Neuronal stem cell (in vitro differentiated cells): ENCODE measurements at regions not wholly inside any gene's neighbourhood (a gene's known extent, or its start where the extent isn't known, plus 50 kb on each side); places are given as distances from the start of the nearest gene placed in this dataset.

ENCODE experiments used
- DNase-seq: peaks from one replicate; pipeline ENCODE4 v3.0.0-alpha.2; 2013; ENCODE audit warnings: low spot score
- H2AFZ ChIP-seq: one replicate; pipeline ENCODE4 v1.6.1; 2013; ENCODE audit warnings: mild to moderate bottlenecking, low read length, inconsistent platforms
- H2AK5ac ChIP-seq: 2 replicates; pipeline ENCODE4 v1.6.1; 2013; ENCODE audit warnings: low read depth, mild to moderate bottlenecking, inconsistent platforms, low read length, moderate library complexity, mixed read lengths
- H2BK120ac ChIP-seq: 2 replicates; pipeline ENCODE4 v1.6.1; 2013; ENCODE audit warnings: low read depth, mild to moderate bottlenecking, inconsistent platforms, low read length, moderate library complexity, mixed read lengths
- H2BK12ac ChIP-seq: one replicate; pipeline ENCODE4 v1.6.1; 2013; ENCODE audit warnings: low read length, inconsistent platforms
- H2BK15ac ChIP-seq: 2 replicates; pipeline ENCODE4 v1.6.1; 2013; ENCODE audit warnings: mild to moderate bottlenecking, low read length, inconsistent platforms, mixed read lengths
- H2BK5ac ChIP-seq: one replicate; pipeline ENCODE4 v1.6.1; 2013; ENCODE audit warnings: inconsistent platforms, mild to moderate bottlenecking, low read length, moderate library complexity
- H3K14ac ChIP-seq: one replicate; pipeline ENCODE4 v1.6.1; 2013; ENCODE audit warnings: low read length, inconsistent platforms
- H3K18ac ChIP-seq: 2 replicates; pipeline ENCODE4 v1.6.1; 2013; ENCODE audit warnings: low read length, inconsistent platforms
- H3K23ac ChIP-seq: 2 replicates; pipeline ENCODE4 v1.6.1; 2013; ENCODE audit warnings: low read depth, mild to moderate bottlenecking, mixed read lengths, low read length, inconsistent platforms; ENCODE audit not compliant: poor library complexity
- H3K27ac ChIP-seq: replicated peaks from 3 replicates; pipeline ENCODE4 v1.5.1; 2013; ENCODE audit warnings: low read length, inconsistent platforms
- H3K27me3 ChIP-seq, 3 experiments: 2 replicates each; pipeline ENCODE4 v1.6.1; 2013; ENCODE audit warnings: low read length in 3 of 3, mild to moderate bottlenecking in 2 of 3, inconsistent platforms in 1 of 3, low read depth in 1 of 3, mixed read lengths in 1 of 3, moderate library complexity in 1 of 3; ENCODE audit not compliant: control insufficient read depth in 3 of 3, insufficient read depth in 3 of 3
- H3K36me3 ChIP-seq, 2 donors: replicated peaks in 1 of 2; 2 replicates each; pipeline ENCODE4 v1.6.1; 2013; ENCODE audit warnings: low read length in 2 of 2; ENCODE audit not compliant: control insufficient read depth in 2 of 2, insufficient read depth in 2 of 2
- H3K4ac ChIP-seq: 2 replicates; pipeline ENCODE4 v1.6.1; 2013; ENCODE audit warnings: inconsistent platforms, mild to moderate bottlenecking, low read length, moderate library complexity
- H3K4me1 ChIP-seq, 2 donors: 1 replicate in 1 of 2; 2 replicates in 1 of 2; pipeline ENCODE4 v1.6.1; 2013; ENCODE audit warnings: low read length in 2 of 2, low read depth in 1 of 2; ENCODE audit not compliant: control insufficient read depth in 2 of 2, insufficient read depth in 1 of 2
- H3K4me2 ChIP-seq: one replicate; pipeline ENCODE4 v1.6.1; 2013; ENCODE audit warnings: mild to moderate bottlenecking, low read length, inconsistent platforms; ENCODE audit not compliant: insufficient read depth, poor library complexity, severe bottlenecking
- H3K4me3 ChIP-seq, 2 donors: 2 replicates each; pipeline ENCODE4 v1.5.1; 2013; ENCODE audit warnings: low read length in 2 of 2, mild to moderate bottlenecking in 2 of 2, inconsistent platforms in 1 of 2, moderate library complexity in 1 of 2
- H3K79me1 ChIP-seq: one replicate; pipeline ENCODE4 v1.6.1; 2013; ENCODE audit warnings: low read depth, mild to moderate bottlenecking, inconsistent platforms, low read length, moderate library complexity
- H3K9ac ChIP-seq: one replicate; pipeline ENCODE4 v1.6.1; 2013; ENCODE audit warnings: mild to moderate bottlenecking, low read depth, low read length, inconsistent platforms; ENCODE audit not compliant: poor library complexity
- H3K9me3 ChIP-seq, 2 donors: replicated peaks in 1 of 2; 2 replicates each; pipeline versions ENCODE3 to v1.6.1; 2013; ENCODE audit warnings: low read length in 2 of 2, mild to moderate bottlenecking in 2 of 2, inconsistent platforms in 1 of 2, low read depth in 1 of 2, mixed read lengths in 1 of 2, moderate library complexity in 1 of 2; ENCODE audit not compliant: control insufficient read depth in 2 of 2, insufficient read depth in 1 of 2
- H4K8ac ChIP-seq: one replicate; pipeline ENCODE4 v1.6.1; 2013; ENCODE audit warnings: low read depth, mild to moderate bottlenecking, inconsistent platforms, low read length, moderate library complexity
- H4K91ac ChIP-seq: one replicate; pipeline ENCODE4 v1.6.1; 2013; ENCODE audit warnings: low read length, low read depth, mild to moderate bottlenecking, inconsistent platforms; ENCODE audit not compliant: poor library complexity
- WGBS, 2 donors: extraction: QIAGEN DNeasy Blood & Tissue Kit; methylation state at CpG; one replicate each; pipeline ENCODE4 v1.1.7; 2013; ENCODE audit warnings: missing lambda C conversion rate in 2 of 2, mixed read lengths in 1 of 2; ENCODE audit not compliant: insufficient read length in 2 of 2, insufficient replicate concordance in 1 of 2; ENCODE audit errors: extremely low coverage in 2 of 2; 5-methylcytosine and 5-hydroxymethylcytosine counted together

- Histone ChIP-seq H3K27ac (no peak overlapping the region), H3K4me3 (no peak overlapping the region), H2BK15ac (no peak overlapping the region), H4K8ac (no peak overlapping the region), H3K18ac (no peak overlapping the region), H3K4me2 (no peak overlapping the region), H2BK5ac (no peak overlapping the region), H3K23ac (no peak overlapping the region), H4K91ac (no peak overlapping the region), H3K14ac (no peak overlapping the region), H3K27me3 (peaks cover 0 to 5% (median 0%) of the 10 kb centered on the region in 3 experiments), H3K79me1 (no peaks in the 10 kb centered on the region), H2AK5ac (no peak overlapping the region), H2BK12ac (no peak overlapping the region), H2BK120ac (no peak overlapping the region), H2AFZ (no peak overlapping the region), H3K9me3 (no peaks in the 10 kb centered on the region), H3K4ac (no peak overlapping the region), H3K9ac (no peak overlapping the region), H3K4me1 (no peaks in the 10 kb centered on the region), H3K36me3 (no peaks in the 10 kb centered on the region)
- no CpG with 5 or more reads among the region's 6 CpGs for WGBS, 2 donors
- DNase-seq, result no peak
Observed at GRCh38 chr1:96418969-96419368, 302.6 kb upstream of the PTBP2 start.

DNA sequence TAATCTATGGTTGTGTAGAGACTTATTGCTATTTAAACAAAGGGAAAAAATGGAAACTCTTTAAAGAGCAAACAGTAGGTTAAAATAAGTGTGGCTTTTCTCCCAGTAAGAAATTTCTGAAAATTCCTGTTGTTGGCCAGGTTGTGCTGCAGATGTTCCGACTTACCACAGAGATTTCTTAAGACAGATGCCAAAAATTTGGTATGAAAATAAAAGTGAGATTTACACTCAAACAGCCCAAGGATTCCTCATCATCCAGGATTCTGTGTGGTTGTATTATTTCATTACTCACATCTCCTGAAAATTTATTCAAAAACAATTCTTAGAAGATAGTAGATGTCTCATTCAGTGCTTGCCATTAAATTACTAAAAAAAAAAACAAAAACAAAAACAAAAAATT is 296.7 kb upstream of the PTBP2 start:
- Histone ChIP-seq H3K4me2 (no peak overlapping the region), H2BK12ac (no peak overlapping the region), H2BK5ac (no peak overlapping the region), H4K8ac (no peak overlapping the region), H3K27me3 (peaks cover 0 to 29% (median 0%) of the 10 kb centered on the region in 3 experiments), H2BK120ac (no peak overlapping the region), H2BK15ac (no peak overlapping the region), H2AFZ (no peak overlapping the region), H3K4ac (no peak overlapping the region), H3K27ac (no peak overlapping the region), H4K91ac (no peak overlapping the region), H3K4me1 (peaks cover 0 to 1% of the 10 kb centered on the region in 2 donors), H3K9ac (no peak overlapping the region), H3K18ac (no peak overlapping the region), H3K9me3 (no peaks in the 10 kb centered on the region), H3K79me1 (no peaks in the 10 kb centered on the region), H3K14ac (no peak overlapping the region), H3K23ac (no peak overlapping the region), H3K4me3 (no peak overlapping the region), H3K36me3 (no peaks in the 10 kb centered on the region), H2AK5ac (no peak overlapping the region)
- WGBS, 2 donors, result no CpG with 5 or more reads among the region's 1 CpG
- DNase-seq, result no peak

GRCh38 chr1:96425382-96426129 is 296.0 kb upstream of the PTBP2 start:
- Histone ChIP-seq H3K9ac (no peak overlapping the region), H3K4ac (no peak overlapping the region), H2AFZ (no peak overlapping the region), H3K27ac (no peak overlapping the region), H3K9me3 (no peaks in the 10 kb centered on the region), H3K79me1 (no peaks in the 10 kb centered on the region), H2BK12ac (no peak overlapping the region), H3K4me1 (peaks cover 0 to 1% of the 10 kb centered on the region in 2 donors), H3K14ac (no peak overlapping the region), H2AK5ac (no peak overlapping the region), H2BK120ac (no peak overlapping the region), H4K8ac (no peak overlapping the region), H3K4me3 (no peak overlapping the region), H3K27me3 (peaks cover 0 to 29% (median 0%) of the 10 kb centered on the region in 3 experiments), H2BK15ac (no peak overlapping the region), H3K4me2 (no peak overlapping the region), H3K23ac (no peak overlapping the region), H2BK5ac (no peak overlapping the region), H4K91ac (no peak overlapping the region), H3K36me3 (no peaks in the 10 kb centered on the region), H3K18ac (no peak overlapping the region)
- no CpG with 5 or more reads among the region's 5 CpGs for WGBS, 2 donors
- no peak for DNase-seq

GRCh38 chr1:96427616-96428015 is 294.0 kb upstream of the PTBP2 start:
- H3K4ac ChIP-seq, result no peak overlapping the region
- H3K4me1 ChIP-seq, result peaks cover 0 to 1% of the 10 kb centered on the region in 2 donors
- no peaks in the 10 kb centered on the region for H3K79me1 ChIP-seq
- peaks cover 0 to 29% (median 0%) of the 10 kb centered on the region in 3 experiments for H3K27me3 ChIP-seq
- no peak overlapping the region for H4K8ac ChIP-seq
- H2BK120ac ChIP-seq, result no peak overlapping the region
- H3K14ac ChIP-seq, result no peak overlapping the region
- H2AK5ac ChIP-seq, result no peak overlapping the region
- H3K4me2 ChIP-seq, result no peak overlapping the region
- H3K18ac ChIP-seq, result no peak overlapping the region
- DNase-seq, result no peak
- H2AFZ ChIP-seq, result no peak overlapping the region
- no peak overlapping the region for H3K23ac ChIP-seq
- no peak overlapping the region for H3K9ac ChIP-seq
- H3K9me3 ChIP-seq, result no peaks in the 10 kb centered on the region
- no CpG with 5 or more reads among the region's 2 CpGs for WGBS, 2 donors
- no peak overlapping the region for H2BK5ac ChIP-seq
- no peak overlapping the region for H2BK15ac ChIP-seq
- no peaks in the 10 kb centered on the region for H3K36me3 ChIP-seq
- H2BK12ac ChIP-seq, result no peak overlapping the region
- H3K4me3 ChIP-seq, result no peak overlapping the region
- H4K91ac ChIP-seq, result no peak overlapping the region
- no peak overlapping the region for H3K27ac ChIP-seq
